GM13976 (cell line): ENCODE measurements at regions not wholly inside any gene's neighbourhood (a gene's known extent, or its start where the extent isn't known, plus 50 kb on each side); places are given as distances from the start of the nearest gene placed in this dataset.

Experiments
- DNase-seq: peaks from one replicate; pipeline ENCODE4 v3.0.0; 2012; ENCODE audit warnings: low spot score
- CTCF ChIP-seq: IDR thresholded peaks from 2 replicates; pipeline ENCODE4 v1.5.1; 2012; ENCODE audit warnings: borderline replicate concordance, mild to moderate bottlenecking; ENCODE audit not compliant: insufficient read depth; ENCODE audit errors: extremely low read depth, missing control alignments, control extremely low read depth
- in situ Hi-C: fragments of 300-500 bp; cut with MboI; formaldehyde crosslinking; loops from one replicate; pipeline ENCODE4 v1.12.0; 2022; ENCODE audit warnings: low sequenced_read_pairs, mixed read lengths, inconsistent platforms; ENCODE audit not compliant: unreplicated experiment

GRCh38 chr17:71183066-71183660 is 937.7 kb upstream of the SOX9 start:
- DNase-seq, result no peak
- in situ Hi-C loops, result no loop called here
- no peak for TF ChIP-seq CTCF

- in situ Hi-C loops, result no loop called here
- no peak for DNase-seq
- TF ChIP-seq CTCF, result no peak
Observed at GRCh38 chr17:71184716-71185115, 936.1 kb upstream of the SOX9 start.

GRCh38 chr17:71187145-71187878 is 933.5 kb upstream of the SOX9 start:
- DNase-seq, result no peak
- in situ Hi-C loops, result no loop called here

GRCh38 chr17:71188811-71189492 is 931.9 kb upstream of the SOX9 start:
- TF ChIP-seq CTCF, result no peak
- no peak for DNase-seq
- in situ Hi-C loops, result no loop called here

More at GRCh38 chr17:71187145-71187878, 933.5 kb upstream of the SOX9 start:
- TF ChIP-seq CTCF, result no peak

GRCh38 chr17:71189493-71189831 is 931.4 kb upstream of the SOX9 start:
- TF ChIP-seq CTCF, result no peak
- in situ Hi-C loops, result no loop called here
- DNase-seq, result no peak

GRCh38 chr17:71192039-71192555 is 928.7 kb upstream of the SOX9 start:
- DNase-seq, result no peak
- in situ Hi-C loops, result no loop called here
- TF ChIP-seq CTCF, result no peak
